ENCODE measurements at regions not wholly inside any gene's neighbourhood (a gene's known extent, or its start where the extent isn't known, plus 50 kb on each side); places are given as distances from the start of the nearest gene placed in this dataset.
"Not testable (repeated sequence)": the region's sequence is repeated elsewhere in the genome, so short reads cannot be mapped to it uniquely, and the experiment has no call there.

DNA sequence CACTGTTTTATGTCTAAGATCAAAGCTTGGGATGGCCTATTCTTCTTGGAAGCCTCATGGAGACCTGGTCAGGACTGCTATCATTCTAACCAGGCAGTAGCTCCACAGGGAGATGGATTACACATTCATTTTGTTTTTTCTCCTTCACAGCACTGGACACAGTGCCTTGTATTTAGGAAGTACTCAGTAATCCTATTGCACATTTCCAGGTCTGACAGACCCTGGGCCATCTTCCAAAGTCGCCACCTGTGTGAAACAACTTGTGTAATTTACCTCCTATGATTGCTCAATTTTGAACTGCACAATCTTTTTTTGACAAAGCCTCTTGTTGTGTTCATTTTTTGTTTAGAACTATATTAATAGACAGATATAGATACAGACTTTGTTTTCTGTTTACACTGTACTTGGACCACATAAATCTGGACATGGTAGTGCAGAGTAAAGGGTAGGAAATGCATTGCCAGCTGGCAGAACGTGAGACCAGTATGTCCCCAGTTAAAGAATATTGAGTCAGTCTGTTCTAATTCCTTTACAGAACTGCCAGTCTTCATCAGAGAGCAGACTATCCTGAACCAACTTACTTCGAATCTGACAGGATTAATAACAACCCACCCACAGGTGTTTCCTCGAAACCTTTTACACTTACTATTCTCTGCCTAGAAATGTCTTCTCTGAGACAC, 277.8 kb upstream of the CYRIA start:
- H3K36me3 ChIP-seq (ENCODE audit: control insufficient read depth, insufficient read depth, low read length), result no peaks in the 10 kb centered on the region
- H3K9me3 ChIP-seq (ENCODE audit: control insufficient read depth, insufficient read depth, low read length), result no peaks in the 10 kb centered on the region
- H3K9ac ChIP-seq (ENCODE audit: low read depth, low read length), result no peak overlapping the region
- H3K4me3 ChIP-seq (ENCODE audit: low read depth, low read length), result no peak overlapping the region
- no peaks in the 10 kb centered on the region for H3K4me1 ChIP-seq (ENCODE audit: control insufficient read depth, insufficient read depth, low read length)
- no peaks in the 10 kb centered on the region for H3K27me3 ChIP-seq (ENCODE audit: control insufficient read depth, insufficient read depth, low read length)

DNA sequence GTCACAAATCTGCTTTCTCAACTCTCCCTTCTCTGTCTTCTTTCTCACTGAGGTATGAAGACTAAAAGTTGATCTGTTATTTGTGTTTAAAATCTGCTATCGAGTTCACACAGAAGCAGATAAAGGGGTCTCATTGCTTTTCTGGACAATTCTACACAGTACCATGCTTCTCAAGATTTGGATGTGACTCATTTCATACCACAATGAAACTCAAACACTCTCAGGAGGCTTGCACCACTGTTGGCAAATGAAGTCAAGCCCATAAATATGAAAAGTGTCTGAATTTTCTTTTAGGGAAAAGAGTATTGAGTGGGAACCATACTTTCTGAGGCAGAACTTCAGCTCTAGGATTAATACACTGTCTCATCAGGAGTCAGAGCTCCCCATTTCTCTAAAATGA, 274.6 kb upstream of the CYRIA start:
- H3K36me3 ChIP-seq (ENCODE audit: control insufficient read depth, insufficient read depth, low read length), result no peaks in the 10 kb centered on the region

DNA sequence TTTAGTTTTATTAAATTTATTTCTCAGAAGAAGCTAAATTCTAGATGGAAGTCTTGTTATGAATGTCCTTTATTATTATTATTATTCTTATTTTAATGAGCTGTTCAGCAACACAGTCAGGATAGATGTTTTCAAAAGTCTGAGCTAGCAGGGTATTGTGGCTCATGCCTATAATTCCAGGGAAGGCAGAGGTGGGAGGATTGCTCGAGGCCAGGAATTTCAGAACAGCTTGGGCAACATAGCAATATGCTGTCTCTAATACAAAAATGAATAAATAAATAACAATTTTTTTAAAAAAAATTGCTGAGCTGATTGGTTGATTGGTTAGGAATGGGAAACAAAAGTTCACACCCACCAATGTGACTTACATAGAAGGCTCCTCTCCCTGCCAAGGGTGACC, 274.1 kb upstream of the CYRIA start:
- Histone ChIP-seq H3K36me3 (ENCODE audit: control insufficient read depth, insufficient read depth, low read length) (no peaks in the 10 kb centered on the region), H3K9me3 (ENCODE audit: control insufficient read depth, insufficient read depth, low read length) (no peaks in the 10 kb centered on the region), H3K9ac (ENCODE audit: low read depth, low read length) (no peak overlapping the region), H3K4me1 (ENCODE audit: control insufficient read depth, insufficient read depth, low read length) (no peaks in the 10 kb centered on the region), H3K4me3 (ENCODE audit: low read depth, low read length) (no peak overlapping the region), H3K27me3 (ENCODE audit: control insufficient read depth, insufficient read depth, low read length) (no peaks in the 10 kb centered on the region)

More for the DNA sequence above, 274.6 kb upstream of the CYRIA start:
- Histone ChIP-seq H3K4me1 (ENCODE audit: control insufficient read depth, insufficient read depth, low read length) (no peaks in the 10 kb centered on the region), H3K9me3 (ENCODE audit: control insufficient read depth, insufficient read depth, low read length) (no peaks in the 10 kb centered on the region), H3K27me3 (ENCODE audit: control insufficient read depth, insufficient read depth, low read length) (no peaks in the 10 kb centered on the region), H3K4me3 (ENCODE audit: low read depth, low read length) (no peak overlapping the region), H3K9ac (ENCODE audit: low read depth, low read length) (no peak overlapping the region)

DNA sequence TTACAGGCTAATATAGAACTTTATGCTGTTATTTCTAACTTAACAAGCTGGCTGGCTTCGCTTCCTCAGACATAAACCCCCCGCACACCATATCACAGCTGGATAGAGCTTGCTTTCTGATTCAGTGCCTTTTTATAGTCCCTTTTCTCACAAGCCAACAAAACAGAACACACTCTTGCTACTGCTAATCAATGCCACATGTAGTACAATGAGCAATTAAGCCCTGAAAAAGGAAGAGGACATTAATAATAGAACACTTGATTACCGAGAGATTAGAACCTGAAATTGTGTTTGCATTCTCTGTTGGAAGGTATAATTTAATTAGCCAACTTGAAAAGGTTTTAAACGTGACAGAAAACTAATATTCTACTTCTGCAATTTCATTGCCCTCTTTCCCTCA, 267.7 kb upstream of the CYRIA start:
- no peaks in the 10 kb centered on the region for H3K4me1 ChIP-seq (ENCODE audit: control insufficient read depth, insufficient read depth, low read length)

DNA sequence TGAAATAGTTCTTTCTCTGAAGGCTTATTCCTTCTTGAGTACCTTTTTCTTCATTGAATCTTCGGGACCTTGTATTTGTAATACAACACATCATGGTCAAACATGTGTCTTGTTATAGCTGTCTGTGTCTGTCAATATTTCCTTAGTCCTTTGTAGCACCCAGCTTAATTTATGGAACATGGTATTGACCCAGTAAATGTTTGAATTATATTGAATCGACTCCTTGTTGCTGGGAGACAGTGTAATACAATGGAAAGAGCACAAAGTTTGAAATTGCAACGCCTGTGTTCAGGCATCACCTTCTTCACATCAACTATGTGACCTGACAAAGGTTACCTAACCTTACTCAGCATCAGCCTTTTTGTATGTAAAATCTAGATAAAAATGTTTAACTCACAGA, 267.2 kb upstream of the CYRIA start:
- Histone ChIP-seq H3K4me1 (ENCODE audit: control insufficient read depth, insufficient read depth, low read length) (no peaks in the 10 kb centered on the region), H3K4me3 (ENCODE audit: low read depth, low read length) (no peak overlapping the region), H3K9ac (ENCODE audit: low read depth, low read length) (no peak overlapping the region), H3K27me3 (ENCODE audit: control insufficient read depth, insufficient read depth, low read length) (no peaks in the 10 kb centered on the region), H3K36me3 (ENCODE audit: control insufficient read depth, insufficient read depth, low read length) (no peaks in the 10 kb centered on the region), H3K9me3 (ENCODE audit: control insufficient read depth, insufficient read depth, low read length) (no peaks in the 10 kb centered on the region)

More for the DNA sequence above, 267.7 kb upstream of the CYRIA start:
- Histone ChIP-seq H3K4me3 (ENCODE audit: low read depth, low read length) (no peak overlapping the region), H3K9ac (ENCODE audit: low read depth, low read length) (no peak overlapping the region), H3K36me3 (ENCODE audit: control insufficient read depth, insufficient read depth, low read length) (no peaks in the 10 kb centered on the region), H3K27me3 (ENCODE audit: control insufficient read depth, insufficient read depth, low read length) (no peaks in the 10 kb centered on the region), H3K9me3 (ENCODE audit: control insufficient read depth, insufficient read depth, low read length) (no peaks in the 10 kb centered on the region)

DNA sequence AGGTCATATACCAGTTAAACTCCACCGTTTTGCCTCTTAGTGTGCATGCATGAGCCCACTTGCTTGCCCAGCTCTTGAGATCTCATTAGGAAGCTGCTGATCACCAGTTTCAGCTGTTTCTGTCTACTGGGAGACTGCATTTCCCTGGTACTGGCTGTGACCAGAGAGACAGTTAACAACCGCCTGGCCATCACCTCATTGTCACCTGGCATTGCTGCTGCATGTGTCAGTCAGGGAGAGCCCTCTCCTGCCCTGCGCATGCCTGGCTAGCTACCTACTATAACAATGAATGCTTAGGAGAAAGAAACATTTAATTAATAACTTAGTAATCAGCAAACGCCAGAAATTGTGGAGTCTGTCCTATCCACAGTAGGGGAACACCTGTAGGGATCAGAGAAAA, 265.8 kb upstream of the CYRIA start:
- no peaks in the 10 kb centered on the region for H3K9me3 ChIP-seq (ENCODE audit: control insufficient read depth, insufficient read depth, low read length)
- no peak overlapping the region for H3K9ac ChIP-seq (ENCODE audit: low read depth, low read length)
- H3K27me3 ChIP-seq (ENCODE audit: control insufficient read depth, insufficient read depth, low read length), result no peaks in the 10 kb centered on the region
- no peaks in the 10 kb centered on the region for H3K36me3 ChIP-seq (ENCODE audit: control insufficient read depth, insufficient read depth, low read length)
- no peaks in the 10 kb centered on the region for H3K4me1 ChIP-seq (ENCODE audit: control insufficient read depth, insufficient read depth, low read length)
- no peak overlapping the region for H3K4me3 ChIP-seq (ENCODE audit: low read depth, low read length)

DNA sequence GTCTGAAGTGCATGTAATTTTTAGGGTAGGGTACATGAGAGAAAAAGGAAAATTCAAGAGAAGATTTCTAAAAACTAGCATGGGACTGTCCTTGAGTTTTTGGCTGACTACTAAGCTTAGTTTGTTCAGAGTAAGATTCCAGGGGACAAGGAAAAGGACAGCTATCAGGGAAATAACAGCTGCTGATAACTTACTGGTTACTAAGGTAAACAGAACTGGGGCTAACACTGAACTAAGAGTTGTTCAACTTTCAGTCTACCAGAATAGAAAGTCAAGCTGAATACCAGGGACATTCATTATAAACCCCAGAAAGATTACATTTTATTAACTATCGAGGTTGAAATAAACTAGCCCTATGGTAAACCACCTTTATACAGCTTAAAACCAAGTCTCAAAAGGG, 261.8 kb upstream of the CYRIA start:
- H3K9ac ChIP-seq (ENCODE audit: low read depth, low read length), result no peak overlapping the region
- no peaks in the 10 kb centered on the region for H3K9me3 ChIP-seq (ENCODE audit: control insufficient read depth, insufficient read depth, low read length)
- H3K27me3 ChIP-seq (ENCODE audit: control insufficient read depth, insufficient read depth, low read length), result no peaks in the 10 kb centered on the region
- H3K4me1 ChIP-seq (ENCODE audit: control insufficient read depth, insufficient read depth, low read length), result no peaks in the 10 kb centered on the region
- H3K4me3 ChIP-seq (ENCODE audit: low read depth, low read length), result no peak overlapping the region
- no peaks in the 10 kb centered on the region for H3K36me3 ChIP-seq (ENCODE audit: control insufficient read depth, insufficient read depth, low read length)

DNA sequence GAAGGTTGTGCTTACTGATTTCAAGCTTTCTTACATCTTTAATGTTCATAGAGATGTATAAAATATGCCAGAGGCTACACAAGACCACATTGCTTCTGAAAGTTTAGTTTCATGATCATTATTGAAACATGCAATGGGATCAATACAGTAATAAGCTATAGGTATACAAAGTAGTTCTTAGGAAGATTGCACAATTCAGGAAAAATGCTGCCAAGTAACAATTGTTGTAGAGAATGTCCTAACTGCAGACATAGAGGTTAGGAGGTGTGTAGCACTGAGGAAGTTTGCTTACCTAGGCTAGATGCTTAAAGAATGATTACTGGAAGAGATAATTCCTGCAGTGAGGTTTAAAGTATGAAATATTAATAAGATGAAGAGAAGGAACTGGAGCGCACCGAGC, 259.5 kb upstream of the CYRIA start:
- no peaks in the 10 kb centered on the region for H3K36me3 ChIP-seq (ENCODE audit: control insufficient read depth, insufficient read depth, low read length)
- no peak overlapping the region for H3K9ac ChIP-seq (ENCODE audit: low read depth, low read length)
- H3K9me3 ChIP-seq (ENCODE audit: control insufficient read depth, insufficient read depth, low read length), result no peaks in the 10 kb centered on the region
- H3K4me1 ChIP-seq (ENCODE audit: control insufficient read depth, insufficient read depth, low read length), result no peaks in the 10 kb centered on the region
- H3K4me3 ChIP-seq (ENCODE audit: low read depth, low read length), result no peak overlapping the region
- no peaks in the 10 kb centered on the region for H3K27me3 ChIP-seq (ENCODE audit: control insufficient read depth, insufficient read depth, low read length)

DNA sequence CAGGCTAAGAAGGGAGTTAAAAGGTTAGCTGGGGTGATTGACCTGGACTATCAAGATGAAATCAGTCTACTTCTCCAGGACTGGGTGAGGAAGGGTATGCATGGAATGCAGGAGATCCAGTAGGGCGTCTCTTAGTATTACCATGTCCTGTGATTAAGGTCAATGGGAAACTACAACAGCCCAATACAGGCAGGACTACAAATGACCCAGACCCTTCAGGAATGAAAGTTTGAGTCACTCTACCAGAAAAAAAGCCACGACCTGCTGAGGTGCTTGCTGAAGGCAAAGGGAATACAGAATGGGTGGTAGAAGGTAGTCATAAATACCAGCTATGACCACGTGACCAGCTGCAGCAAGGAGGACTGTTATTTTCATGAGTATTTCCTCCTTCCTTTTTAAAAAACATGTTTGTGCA, 249.7 kb upstream of the CYRIA start:
- H3K27me3 ChIP-seq (ENCODE audit: control insufficient read depth, insufficient read depth, low read length); H3K4me3 ChIP-seq (ENCODE audit: low read depth, low read length); H3K9ac ChIP-seq (ENCODE audit: low read depth, low read length); H3K4me1 ChIP-seq (ENCODE audit: control insufficient read depth, insufficient read depth, low read length); H3K36me3 ChIP-seq (ENCODE audit: control insufficient read depth, insufficient read depth, low read length); H3K9me3 ChIP-seq (ENCODE audit: control insufficient read depth, insufficient read depth, low read length): not testable (repeated sequence)

DNA sequence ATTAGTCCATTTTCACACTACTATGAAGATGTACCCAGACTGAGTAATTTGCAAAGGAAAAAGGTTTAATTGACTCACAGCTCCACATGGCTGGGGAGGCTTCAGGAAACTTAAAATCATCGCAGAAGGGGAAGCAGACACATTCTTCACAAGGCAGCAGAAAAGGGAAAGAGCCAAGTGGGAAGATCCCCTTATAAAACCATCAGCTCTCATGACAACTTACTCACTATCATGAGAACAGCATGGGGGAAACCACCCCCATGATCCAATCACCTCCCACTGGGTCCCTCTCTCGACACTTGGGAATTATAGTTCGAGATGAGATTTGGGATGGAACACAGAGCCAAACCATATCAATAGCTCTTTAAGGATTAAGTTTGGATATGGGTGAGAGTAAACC, 246.1 kb upstream of the CYRIA start:
- H3K36me3 ChIP-seq (ENCODE audit: control insufficient read depth, insufficient read depth, low read length), result no peaks in the 10 kb centered on the region
- H3K9ac ChIP-seq (ENCODE audit: low read depth, low read length), result no peak overlapping the region

DNA sequence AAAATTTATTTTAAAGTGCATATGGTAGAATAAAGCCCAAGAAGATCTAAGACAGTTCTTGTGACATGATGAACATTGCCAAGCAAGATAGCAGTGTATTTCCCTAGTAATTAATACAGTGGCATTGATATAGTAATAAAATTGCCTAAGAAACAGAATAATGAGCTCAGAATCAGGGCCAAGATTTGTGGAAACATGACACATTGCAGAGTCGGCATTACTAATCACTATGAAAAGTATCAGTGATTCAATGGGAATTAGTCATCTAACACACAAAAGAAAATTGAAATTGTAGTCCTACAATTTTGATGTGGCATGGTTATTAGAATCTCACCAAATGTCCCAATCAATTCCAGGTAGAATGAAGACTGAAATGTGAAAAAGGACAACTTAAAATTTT, 243.0 kb upstream of the CYRIA start:
- Histone ChIP-seq H3K36me3 (ENCODE audit: control insufficient read depth, insufficient read depth, low read length) (no peaks in the 10 kb centered on the region), H3K9ac (ENCODE audit: low read depth, low read length) (no peak overlapping the region), H3K4me1 (ENCODE audit: control insufficient read depth, insufficient read depth, low read length) (no peaks in the 10 kb centered on the region), H3K27me3 (ENCODE audit: control insufficient read depth, insufficient read depth, low read length) (no peaks in the 10 kb centered on the region), H3K4me3 (ENCODE audit: low read depth, low read length) (no peak overlapping the region), H3K9me3 (ENCODE audit: control insufficient read depth, insufficient read depth, low read length) (no peaks in the 10 kb centered on the region)

More for the DNA sequence above, 246.1 kb upstream of the CYRIA start:
- Histone ChIP-seq H3K9me3 (ENCODE audit: control insufficient read depth, insufficient read depth, low read length) (no peaks in the 10 kb centered on the region), H3K27me3 (ENCODE audit: control insufficient read depth, insufficient read depth, low read length) (no peaks in the 10 kb centered on the region), H3K4me3 (ENCODE audit: low read depth, low read length) (no peak overlapping the region), H3K4me1 (ENCODE audit: control insufficient read depth, insufficient read depth, low read length) (no peaks in the 10 kb centered on the region)

DNA sequence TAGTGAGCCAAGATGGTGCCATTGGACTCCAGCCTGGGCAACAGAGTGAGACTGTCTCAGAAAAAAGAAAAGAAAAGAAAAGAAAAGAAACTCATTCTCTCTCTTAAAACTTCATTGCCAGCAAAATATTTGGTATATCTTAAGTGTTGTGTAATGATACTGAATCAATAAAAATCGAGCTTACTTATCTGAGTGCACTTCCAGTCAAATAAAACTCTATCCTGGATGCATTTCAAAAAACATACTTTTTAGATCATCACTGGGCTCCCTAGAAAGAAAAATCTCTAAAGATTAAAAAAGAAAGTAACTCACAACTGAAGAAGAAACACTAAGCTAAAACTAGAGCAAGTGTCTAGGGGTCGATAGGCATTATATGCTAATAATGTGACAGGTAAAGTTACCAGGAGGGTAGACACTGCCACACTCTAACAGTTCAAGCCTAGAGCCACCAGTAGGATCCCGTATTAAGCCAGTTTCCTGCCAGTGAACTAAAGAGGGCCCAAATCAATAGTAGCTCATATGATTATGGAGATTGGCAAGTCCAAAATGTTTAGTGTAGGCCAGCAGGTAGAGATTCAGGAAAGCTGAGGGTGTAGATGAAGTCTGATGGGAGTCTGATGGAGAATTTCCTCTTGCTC, 242.1 kb upstream of the CYRIA start:
- no peaks in the 10 kb centered on the region for H3K4me1 ChIP-seq (ENCODE audit: control insufficient read depth, insufficient read depth, low read length)
- no peak overlapping the region for H3K9ac ChIP-seq (ENCODE audit: low read depth, low read length)
- H3K9me3 ChIP-seq (ENCODE audit: control insufficient read depth, insufficient read depth, low read length), result no peaks in the 10 kb centered on the region
- H3K36me3 ChIP-seq (ENCODE audit: control insufficient read depth, insufficient read depth, low read length), result no peaks in the 10 kb centered on the region
- no peak overlapping the region for H3K4me3 ChIP-seq (ENCODE audit: low read depth, low read length)
- no peaks in the 10 kb centered on the region for H3K27me3 ChIP-seq (ENCODE audit: control insufficient read depth, insufficient read depth, low read length)
